Esophagus squamous epithelium (tissue), 5 donors: ENCODE measurements at regions not wholly inside any gene's neighbourhood (a gene's known extent, or its start where the extent isn't known, plus 50 kb on each side); places are given as distances from the start of the nearest gene placed in this dataset.

Source experiments
- DNase-seq: peaks from one replicate; lab custom pipeline; 2025; lab: John Stamatoyannopoulos, UW
- H3K27ac ChIP-seq, 4 donors: fragments of 200-600 bp; sonication (generic); one replicate each; pipeline ENCODE4 v1.5.1; 2016 to 2019; ENCODE audit warnings: mild to moderate bottlenecking in 1 of 4
- H3K27me3 ChIP-seq, 4 donors: fragments of 200-600 bp; sonication (generic); 1 replicate in 3 of 4; 2 replicates in 1 of 4; pipeline versions ENCODE4 v1.5.1 to v1.6.0; 2017 to 2021; ENCODE audit warnings: antibody characterized with exemption in 1 of 4
- H3K36me3 ChIP-seq, 3 donors: fragments of 200-600 bp; sonication (generic); one replicate each; pipeline ENCODE4 v1.5.1; 2016 to 2019
- H3K4me1 ChIP-seq, 3 donors: fragments of 200-600 bp; sonication (generic); one replicate each; pipeline ENCODE4 v1.5.1; 2017 to 2019
- H3K4me3 ChIP-seq, 4 donors: fragments of 200-600 bp; sonication (generic); 1 replicate in 3 of 4; 2 replicates in 1 of 4; pipeline ENCODE4 v1.5.1; 2016 to 2019; ENCODE audit warnings: mild to moderate bottlenecking in 2 of 4, moderate library complexity in 1 of 4
- H3K9me3 ChIP-seq, 3 donors: fragments of 200-600 bp; sonication (generic); one replicate each; pipeline ENCODE4 v1.5.1; 2016 to 2019
- POLR2A ChIP-seq, 4 donors: fragments of 450-650 bp; IDR thresholded peaks; one replicate each; pipeline ENCODE4 v1.6.1; 2017; ENCODE audit warnings: antibody characterized with exemption in 4 of 4, mild to moderate bottlenecking in 4 of 4, moderate library complexity in 3 of 4
- WGBS, 2 donors: methylation state at CpG; one replicate each; pipeline ENCODE4 v1.1.5; 2018; 5-methylcytosine and 5-hydroxymethylcytosine counted together
- intact Hi-C: fragments of 100-400 bp; cut with DNase I; formaldehyde crosslinking; loops from one replicate; pipeline ENCODE4 v1.15.0; 2022
- TF ChIP-seq, protein P1 (sequence below), 6 experiments: fragments of 450-650 bp in 4 of 6; fragments of 200-600 bp in 2 of 6; sonication (generic) in 2 of 6; IDR thresholded peaks; one replicate each; pipeline ENCODE4 v1.5.1; 2016 to 2019; ENCODE audit warnings: antibody characterized with exemption in 6 of 6, mild to moderate bottlenecking in 4 of 6, moderate library complexity in 4 of 6
- donor health status: DM: yes; HTN: yes; CAD: no.

- intact Hi-C loops, result no loop called here
- Histone ChIP-seq H3K4me3 (no peak overlapping the region), H3K36me3 (no peaks in the 10 kb centered on the region), H3K9me3 (no peaks in the 10 kb centered on the region), H3K27ac (no peak overlapping the region), H3K4me1 (peaks cover 0 to 15% (median 8%) of the 10 kb centered on the region in 3 donors), H3K27me3 (no peaks in the 10 kb centered on the region)
- DNase-seq, result no peak
- no peak for TF ChIP-seq POLR2A (IDR thresholded peaks at IDR 0.05)
- TF ChIP-seq, protein P1, sequence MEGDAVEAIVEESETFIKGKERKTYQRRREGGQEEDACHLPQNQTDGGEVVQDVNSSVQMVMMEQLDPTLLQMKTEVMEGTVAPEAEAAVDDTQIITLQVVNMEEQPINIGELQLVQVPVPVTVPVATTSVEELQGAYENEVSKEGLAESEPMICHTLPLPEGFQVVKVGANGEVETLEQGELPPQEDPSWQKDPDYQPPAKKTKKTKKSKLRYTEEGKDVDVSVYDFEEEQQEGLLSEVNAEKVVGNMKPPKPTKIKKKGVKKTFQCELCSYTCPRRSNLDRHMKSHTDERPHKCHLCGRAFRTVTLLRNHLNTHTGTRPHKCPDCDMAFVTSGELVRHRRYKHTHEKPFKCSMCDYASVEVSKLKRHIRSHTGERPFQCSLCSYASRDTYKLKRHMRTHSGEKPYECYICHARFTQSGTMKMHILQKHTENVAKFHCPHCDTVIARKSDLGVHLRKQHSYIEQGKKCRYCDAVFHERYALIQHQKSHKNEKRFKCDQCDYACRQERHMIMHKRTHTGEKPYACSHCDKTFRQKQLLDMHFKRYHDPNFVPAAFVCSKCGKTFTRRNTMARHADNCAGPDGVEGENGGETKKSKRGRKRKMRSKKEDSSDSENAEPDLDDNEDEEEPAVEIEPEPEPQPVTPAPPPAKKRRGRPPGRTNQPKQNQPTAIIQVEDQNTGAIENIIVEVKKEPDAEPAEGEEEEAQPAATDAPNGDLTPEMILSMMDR (IDR thresholded peaks at IDR 0.05), result no peak
These were observed 162.3 kb upstream of the ZNF462 start for GRCh38 chr9:106700676-106701075.

GRCh38 chr9:106701611-106702010 is 161.4 kb upstream of the ZNF462 start:
- peaks cover 0 to 15% (median 8%) of the 10 kb centered on the region in 3 donors for H3K4me1 ChIP-seq
- no peaks in the 10 kb centered on the region for H3K27me3 ChIP-seq
- DNase-seq, result no peak
- H3K36me3 ChIP-seq, result no peaks in the 10 kb centered on the region
- TF ChIP-seq POLR2A (IDR thresholded peaks at IDR 0.05), result no peak
- TF ChIP-seq, protein P1 (IDR thresholded peaks at IDR 0.05), result no peak
- no peak overlapping the region for H3K4me3 ChIP-seq
- intact Hi-C loops, result no loop called here
- no peak overlapping the region for H3K27ac ChIP-seq
- H3K9me3 ChIP-seq, result no peaks in the 10 kb centered on the region
- 89 to 100% methylated on average over 1 of the region's 1 CpG for WGBS, 2 donors

- Histone ChIP-seq H3K27me3 (no peaks in the 10 kb centered on the region), H3K9me3 (no peaks in the 10 kb centered on the region), H3K36me3 (no peaks in the 10 kb centered on the region), H3K27ac (no peak overlapping the region), H3K4me1 (peaks cover 0 to 5% (median 0%) of the 10 kb centered on the region in 3 donors), H3K4me3 (no peak overlapping the region)
- intact Hi-C loops, result no loop called here
- 74 to 78% methylated on average over 4 to 5 of the region's 5 CpGs for WGBS, 2 donors
- no peak for DNase-seq
- TF ChIP-seq, protein P1 (IDR thresholded peaks at IDR 0.05), result no peak
- TF ChIP-seq POLR2A (IDR thresholded peaks at IDR 0.05), result no peak
These were observed 158.8 kb upstream of the ZNF462 start for GRCh38 chr9:106704056-106704615.

GRCh38 chr9:106707291-106707690 is 155.7 kb upstream of the ZNF462 start:
- H3K4me1 ChIP-seq, result peaks cover 0 to 5% (median 0%) of the 10 kb centered on the region in 3 donors
- no peak overlapping the region for H3K4me3 ChIP-seq
- no peaks in the 10 kb centered on the region for H3K9me3 ChIP-seq
- H3K27ac ChIP-seq, result no peak overlapping the region
- 72 to 83% methylated on average over 1 of the region's 1 CpG for WGBS, 2 donors
- DNase-seq, result no peak
- intact Hi-C loops, result no loop called here
- H3K36me3 ChIP-seq, result no peaks in the 10 kb centered on the region
- TF ChIP-seq POLR2A (IDR thresholded peaks at IDR 0.05), result no peak
- TF ChIP-seq, protein P1 (IDR thresholded peaks at IDR 0.05), result no peak
- no peaks in the 10 kb centered on the region for H3K27me3 ChIP-seq

- no peaks in the 10 kb centered on the region for H3K36me3 ChIP-seq
- H3K4me3 ChIP-seq, result no peak overlapping the region
These were observed 155.1 kb upstream of the ZNF462 start for GRCh38 chr9:106707738-106708474.

More at GRCh38 chr9:106707738-106708474, 155.1 kb upstream of the ZNF462 start:
- TF ChIP-seq POLR2A (IDR thresholded peaks at IDR 0.05), result no peak
- TF ChIP-seq, protein P1 (IDR thresholded peaks at IDR 0.05), result no peak
- Histone ChIP-seq H3K27me3 (no peaks in the 10 kb centered on the region), H3K4me1 (peaks cover 0 to 5% (median 0%) of the 10 kb centered on the region in 3 donors), H3K27ac (no peak overlapping the region), H3K9me3 (no peaks in the 10 kb centered on the region)
- WGBS, 2 donors, result 54 to 63% methylated on average over 13 of the region's 13 CpGs
- no peak for DNase-seq
- intact Hi-C loops, result no loop called here
